Choroid plexus epithelial cell (primary cell): ENCODE measurements at regions not wholly inside any gene's neighbourhood (a gene's known extent, or its start where the extent isn't known, plus 50 kb on each side); places are given as distances from the start of the nearest gene placed in this dataset.

Experiments used
- DNase-seq: peaks from one replicate; pipeline ENCODE4 v3.0.0-alpha.2; 2010; ENCODE audit warnings: low read depth
- H3K4me3 ChIP-seq: 2 replicates; pipeline ENCODE4 v1.5.1; 2011; ENCODE audit warnings: low read depth, mild to moderate bottlenecking, control low read depth, low read length, moderate library complexity
- CTCF ChIP-seq: conservative IDR thresholded peaks from 2 replicates; pipeline ENCODE4 v1.5.1; 2011; ENCODE audit warnings: low read depth, mild to moderate bottlenecking, control low read depth, inconsistent platforms, low read length, moderate library complexity

- no peak for TF ChIP-seq CTCF
- no peak overlapping the region for H3K4me3 ChIP-seq
- no peak for DNase-seq
These were observed 76.9 kb upstream of the WARS2 start for GRCh38 chr1:119217309-119217828.

GRCh38 chr1:119219711-119220110 lies 79.3 kb upstream of the WARS2 start:
- no peak overlapping the region for H3K4me3 ChIP-seq
- no peak for TF ChIP-seq CTCF
- DNase-seq, result no peak

GRCh38 chr1:119220991-119221390 lies 80.5 kb upstream of the WARS2 start:
- no peak for TF ChIP-seq CTCF

GRCh38 chr1:119222271-119222670 lies 81.8 kb upstream of the WARS2 start:
- no peak overlapping the region for H3K4me3 ChIP-seq
- DNase-seq, result no peak
- no peak for TF ChIP-seq CTCF

More at GRCh38 chr1:119220991-119221390, 80.5 kb upstream of the WARS2 start:
- no peak overlapping the region for H3K4me3 ChIP-seq
- DNase-seq, result peak; percentile 90

GRCh38 chr1:119225265-119225664 lies 84.8 kb upstream of the WARS2 start:
- H3K4me3 ChIP-seq, result no peak overlapping the region
- DNase-seq, result no peak
- no peak for TF ChIP-seq CTCF

GRCh38 chr1:119225831-119226230 lies 85.4 kb upstream of the WARS2 start:
- DNase-seq, result no peak
- H3K4me3 ChIP-seq, result no peak overlapping the region
- TF ChIP-seq CTCF, result peak; percentile 28

GRCh38 chr1:119226321-119226720 lies 85.9 kb upstream of the WARS2 start:
- H3K4me3 ChIP-seq, result no peak overlapping the region
- DNase-seq, result no peak
- no peak for TF ChIP-seq CTCF
